Forelimb muscle (tissue), 1 donor: ENCODE measurements at regions not wholly inside any gene's neighbourhood (a gene's known extent, or its start where the extent isn't known, plus 50 kb on each side); places are given as distances from the start of the nearest gene placed in this dataset.

Experiments used
- DNase-seq: peaks from one replicate; pipeline ENCODE4 v3.0.0-alpha.2; 2013; ENCODE audit warnings: low read depth

DNA sequence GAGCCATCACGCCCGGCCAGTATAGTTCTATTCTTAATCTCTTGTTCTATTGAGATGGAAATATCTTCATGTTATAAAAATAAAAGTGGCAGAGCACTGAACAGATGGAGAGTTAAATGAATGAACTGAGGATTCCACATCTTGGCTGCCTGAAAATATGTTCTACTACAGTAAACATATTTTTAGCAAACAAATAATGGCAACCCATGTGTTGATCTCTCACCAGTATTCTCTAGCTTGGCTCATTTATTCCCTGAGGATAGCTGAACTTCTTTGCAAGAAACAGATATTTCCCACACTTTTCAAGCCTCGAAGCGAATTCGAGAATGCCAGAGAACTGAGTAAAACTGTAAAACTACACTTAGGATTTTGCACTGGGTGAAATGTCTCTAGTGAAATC is 58.9 kb downstream of the DIRAS3 start:
- no peak for DNase-seq

- no peak for DNase-seq
Measured at GRCh38 chr1:67988066-67988465, 62.4 kb downstream of the DIRAS3 start.

- no peak for DNase-seq
Measured at GRCh38 chr1:67987046-67987799, 63.2 kb downstream of the DIRAS3 start.

GRCh38 chr1:67983867-67984266 is 66.6 kb downstream of the DIRAS3 start:
- DNase-seq = no peak

- DNase-seq = no peak
Measured at GRCh38 chr1:67980028-67980427, 70.4 kb downstream of the DIRAS3 start.

DNA sequence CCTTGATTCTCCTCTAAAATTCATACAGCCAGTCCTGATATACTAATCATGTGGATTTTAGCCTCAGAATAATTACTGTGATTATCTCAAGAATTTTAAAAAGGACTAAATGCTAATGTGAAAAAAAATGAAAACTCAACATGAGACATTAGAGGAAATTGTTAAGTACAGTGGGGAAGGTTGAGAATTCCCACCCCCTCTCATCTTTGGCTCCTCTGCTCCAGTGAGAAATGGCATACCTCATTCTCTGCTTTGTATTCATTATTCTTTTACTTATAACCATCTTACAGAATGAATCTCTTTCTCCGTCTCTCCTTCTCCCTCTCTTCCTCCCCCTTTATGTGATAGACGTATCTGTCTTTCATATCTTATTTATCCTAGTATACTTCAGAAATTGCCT is 70.9 kb downstream of the DIRAS3 start:
- DNase-seq = no peak

- DNase-seq = no peak
Measured at GRCh38 chr1:67978890-67979516, 71.4 kb downstream of the DIRAS3 start.

- no peak for DNase-seq
Measured at GRCh38 chr1:67977756-67978155, 72.7 kb downstream of the DIRAS3 start.

DNA sequence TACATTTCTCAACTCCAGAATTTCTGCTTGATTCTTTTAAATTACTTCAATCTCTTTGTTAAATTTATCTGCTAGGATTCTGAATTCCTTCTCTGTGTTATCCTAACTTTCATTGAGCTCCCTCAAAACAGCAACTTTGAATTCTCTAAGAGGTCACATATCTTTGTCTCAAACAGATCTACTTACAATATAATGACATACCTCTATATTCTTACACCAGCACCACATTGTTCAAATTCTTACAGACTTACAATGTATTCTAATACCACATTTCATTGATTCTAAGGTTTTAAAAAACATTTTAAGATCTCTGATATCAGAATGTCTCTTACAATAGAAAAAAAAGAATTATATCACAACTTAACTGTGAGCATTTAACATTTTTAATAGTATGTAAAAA is 77.4 kb downstream of the DIRAS3 start:
- no peak for DNase-seq

DNA sequence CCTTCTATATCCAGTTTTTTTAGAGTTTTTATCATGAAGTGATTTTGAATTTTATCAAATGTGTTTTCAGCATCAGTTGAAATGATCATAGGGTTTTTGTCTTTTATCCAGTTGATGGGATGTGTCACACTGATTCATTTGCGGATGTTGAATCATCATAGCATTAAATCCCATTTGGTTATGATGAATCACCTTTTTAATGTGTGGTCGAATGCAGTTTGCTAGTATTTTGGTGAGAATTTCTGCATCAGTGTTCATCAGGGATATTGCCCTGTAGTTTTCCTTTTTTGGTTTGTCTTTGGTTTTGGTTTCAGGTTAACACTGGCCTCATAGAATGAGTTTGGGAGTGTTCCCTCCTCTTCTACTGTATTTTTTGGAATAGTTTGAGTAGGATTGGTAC is 80.3 kb downstream of the DIRAS3 start:
- no peak for DNase-seq

- no peak for DNase-seq
Measured at GRCh38 chr1:67969446-67969845, 81.0 kb downstream of the DIRAS3 start.

- DNase-seq = no peak
Measured at GRCh38 chr1:67966666-67967009, 83.8 kb downstream of the DIRAS3 start.

- no peak for DNase-seq
Measured at GRCh38 chr1:67965995-67966665, 84.3 kb downstream of the DIRAS3 start.

DNA sequence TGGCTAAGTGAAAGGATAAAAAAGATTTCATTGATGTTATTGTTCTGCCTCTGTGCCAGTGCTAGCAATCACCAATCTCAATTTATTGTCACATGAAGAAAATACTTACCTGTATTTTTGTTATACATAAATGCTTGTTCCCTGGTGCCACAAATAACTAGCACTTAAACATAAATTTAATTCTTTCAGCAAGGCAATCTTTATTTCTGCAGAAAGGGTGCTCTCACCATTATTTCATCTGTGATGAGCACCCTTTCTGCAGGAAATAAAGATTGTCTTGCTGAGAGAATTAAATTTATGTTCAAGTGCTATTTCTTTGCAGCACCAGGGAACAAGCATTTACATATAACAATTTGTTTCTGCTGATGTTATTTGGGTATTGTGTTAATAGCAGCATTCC is 87.2 kb downstream of the DIRAS3 start:
- DNase-seq = no peak

- DNase-seq = no peak
Measured at GRCh38 chr1:67960766-67961165, 89.7 kb downstream of the DIRAS3 start.

GRCh38 chr1:67958472-67958871 is 92.0 kb downstream of the DIRAS3 start:
- DNase-seq = no peak

GRCh38 chr1:67957066-67957465 is 93.4 kb downstream of the DIRAS3 start:
- DNase-seq = no peak

- DNase-seq = no peak
Measured at GRCh38 chr1:67956116-67956515, 94.3 kb downstream of the DIRAS3 start.

DNA sequence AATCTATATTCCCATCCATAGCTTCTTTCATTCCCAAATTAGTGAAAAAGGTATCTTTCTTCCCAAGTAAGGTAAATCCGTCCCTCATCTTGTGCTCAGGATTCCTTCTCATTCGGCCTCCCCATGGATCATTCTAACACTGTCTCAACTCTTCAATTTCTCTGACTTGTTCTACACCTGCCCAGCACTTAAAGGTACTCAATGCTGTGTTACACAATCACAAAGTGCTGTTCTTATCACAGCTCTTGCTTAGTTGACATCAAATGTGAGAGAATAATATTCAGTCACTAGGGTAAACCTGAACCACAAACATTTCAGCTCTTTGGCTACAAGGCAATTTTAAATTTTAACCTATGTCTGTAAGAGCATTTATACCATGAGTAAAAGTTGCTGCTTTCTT is 94.8 kb downstream of the DIRAS3 start:
- DNase-seq = no peak

DNA sequence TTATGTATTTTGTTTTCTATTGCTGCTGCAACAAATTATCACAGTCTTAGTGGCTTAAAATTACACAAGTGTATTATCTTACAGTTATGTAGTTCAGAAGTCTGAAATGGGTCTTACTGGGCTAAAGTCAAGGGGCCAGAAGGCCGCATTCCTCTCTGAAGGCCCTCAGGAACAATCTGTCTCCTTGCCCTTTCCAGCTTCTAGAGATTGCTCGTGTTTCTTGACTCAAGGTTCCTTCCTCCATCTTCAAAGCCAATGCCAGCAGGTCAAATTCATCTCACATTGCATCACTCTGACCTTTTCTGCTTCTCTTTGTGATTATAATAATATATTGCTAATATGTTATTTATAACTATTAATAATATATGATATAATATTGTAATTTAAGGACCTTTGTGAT is 97.1 kb downstream of the DIRAS3 start:
- no peak for DNase-seq

GRCh38 chr1:67952071-67952470 is 98.4 kb downstream of the DIRAS3 start:
- no peak for DNase-seq

- DNase-seq = no peak
Measured at GRCh38 chr1:67951014-67951413, 99.4 kb downstream of the DIRAS3 start.
